HEK293T (cell line): ENCODE measurements at regions not wholly inside any gene's neighbourhood (a gene's known extent, or its start where the extent isn't known, plus 50 kb on each side); places are given as distances from the start of the nearest gene placed in this dataset.

Experiments
- ARNT ChIP-seq: fragments of 450-650 bp; IDR thresholded peaks from 2 replicates; pipeline ENCODE4 v1.6.1; 2017; ENCODE audit warnings: mild to moderate bottlenecking
- CTBP1 ChIP-seq: fragments of 450-650 bp; IDR thresholded peaks from 2 replicates; pipeline ENCODE4 v1.6.1; 2016; ENCODE audit warnings: borderline replicate concordance
- FOXK2 ChIP-seq: fragments of 450-650 bp; IDR thresholded peaks from 2 replicates; pipeline ENCODE4 v1.6.1; 2016; ENCODE audit warnings: mild to moderate bottlenecking
- HDGF ChIP-seq: fragments of 450-650 bp; IDR thresholded peaks from 2 replicates; pipeline ENCODE4 v1.6.1; 2017; ENCODE audit warnings: antibody characterized with exemption, borderline replicate concordance
- LEF1 ChIP-seq: fragments of 450-650 bp; IDR thresholded peaks from 2 replicates; pipeline ENCODE4 v1.6.1; 2017; ENCODE audit warnings: mild to moderate bottlenecking, borderline replicate concordance
- NFRKB ChIP-seq: fragments of 450-650 bp; IDR thresholded peaks from 2 replicates; pipeline ENCODE4 v1.6.1; 2016; ENCODE audit warnings: mild to moderate bottlenecking, moderate library complexity
- PKNOX1 ChIP-seq: fragments of 450-650 bp; IDR thresholded peaks from 2 replicates; pipeline ENCODE4 v1.6.1; 2016
- SP1 ChIP-seq: fragments of 450-650 bp; IDR thresholded peaks from 2 replicates; pipeline ENCODE4 v1.6.1; 2017
- SUZ12 ChIP-seq: fragments of 450-650 bp; IDR thresholded peaks from 2 replicates; pipeline ENCODE4 v1.6.1; 2016; ENCODE audit warnings: mild to moderate bottlenecking
- TARDBP ChIP-seq: fragments of 450-650 bp; IDR thresholded peaks from 2 replicates; pipeline ENCODE4 v1.6.1; 2016
- ZNF384 ChIP-seq: fragments of 450-650 bp; IDR thresholded peaks from 2 replicates; pipeline ENCODE4 v1.6.1; 2016

GRCh38 chr4:128684016-128684415 lies 125.5 kb upstream of the JADE1 start:
- TF ChIP-seq TARDBP: no peak
- TF ChIP-seq FOXK2: no peak
- TF ChIP-seq ARNT: no peak
- no peak for TF ChIP-seq SP1
- no peak for TF ChIP-seq PKNOX1
- TF ChIP-seq ZNF384: no peak
- no peak for TF ChIP-seq NFRKB
- no peak for TF ChIP-seq HDGF
- TF ChIP-seq LEF1: no peak
- TF ChIP-seq CTBP1: no peak
- TF ChIP-seq SUZ12: no peak
